Cardiac muscle cell (in vitro differentiated cells and primary cell): ENCODE measurements at regions not wholly inside any gene's neighbourhood (a gene's known extent, or its start where the extent isn't known, plus 50 kb on each side); places are given as distances from the start of the nearest gene placed in this dataset.

Experiments
- DNase-seq, 2 donors: peaks; one replicate each; pipeline versions ENCODE4 v3.0.0 to v3.0.0-alpha.2; 2010 to 2017; ENCODE audit warnings: low read depth in 1 of 2, low spot score in 1 of 2
- H3K27ac ChIP-seq: fragments of 200-600 bp; sonication (generic); 2 replicates; pipeline ENCODE4 v1.5.1; 2016
- H3K27me3 ChIP-seq: fragments of 200-600 bp; sonication (generic); 2 replicates; pipeline ENCODE4 v1.6.0; 2016; ENCODE audit warnings: control low read depth
- H3K36me3 ChIP-seq: fragments of 200-600 bp; sonication (generic); 2 replicates; pipeline ENCODE4 v1.5.1; 2016; ENCODE audit warnings: control low read depth
- H3K4me1 ChIP-seq: fragments of 200-600 bp; sonication (generic); 2 replicates; pipeline ENCODE4 v1.8.1; 2017; ENCODE audit warnings: low read depth, mild to moderate bottlenecking, mixed run types
- H3K4me3 ChIP-seq: fragments of 200-600 bp; sonication (generic); 2 replicates; pipeline ENCODE4 v1.5.1; 2016; ENCODE audit warnings: mild to moderate bottlenecking
- H3K9me3 ChIP-seq: fragments of 200-600 bp; sonication (generic); 2 replicates; pipeline ENCODE4 v1.5.1; 2017; ENCODE audit warnings: low read depth, mild to moderate bottlenecking, control low read depth
- TF ChIP-seq, protein P1 (sequence below): IDR thresholded peaks from 2 replicates; pipeline ENCODE4 v1.5.1; 2012; ENCODE audit warnings: low read depth, mild to moderate bottlenecking, low read length

DNA sequence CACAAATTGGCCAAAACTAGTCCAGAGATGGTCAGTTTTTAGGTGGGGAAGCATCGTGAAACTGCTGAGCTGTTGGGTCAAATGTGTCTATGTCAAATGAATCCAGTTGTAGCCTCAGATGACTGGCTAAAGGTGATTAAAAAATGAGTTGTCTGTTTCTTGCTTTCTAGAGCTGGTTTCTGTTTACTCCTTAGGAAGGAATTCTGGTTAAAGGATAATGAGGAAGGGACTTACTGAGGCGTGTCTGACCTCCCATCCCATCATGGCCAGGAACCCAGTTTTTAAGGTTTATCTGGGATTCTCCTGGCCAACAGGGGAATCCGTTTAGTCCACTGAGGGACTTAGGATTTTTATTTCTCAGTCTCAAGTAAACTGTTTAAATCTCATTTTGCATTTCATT lies 256.5 kb downstream of the UQCRFS1 start:
- no peak for DNase-seq
- H3K27ac ChIP-seq = no peak overlapping the region
- no peaks in the 10 kb centered on the region for H3K27me3 ChIP-seq
- no peaks in the 10 kb centered on the region for H3K9me3 ChIP-seq
- TF ChIP-seq, protein P1, sequence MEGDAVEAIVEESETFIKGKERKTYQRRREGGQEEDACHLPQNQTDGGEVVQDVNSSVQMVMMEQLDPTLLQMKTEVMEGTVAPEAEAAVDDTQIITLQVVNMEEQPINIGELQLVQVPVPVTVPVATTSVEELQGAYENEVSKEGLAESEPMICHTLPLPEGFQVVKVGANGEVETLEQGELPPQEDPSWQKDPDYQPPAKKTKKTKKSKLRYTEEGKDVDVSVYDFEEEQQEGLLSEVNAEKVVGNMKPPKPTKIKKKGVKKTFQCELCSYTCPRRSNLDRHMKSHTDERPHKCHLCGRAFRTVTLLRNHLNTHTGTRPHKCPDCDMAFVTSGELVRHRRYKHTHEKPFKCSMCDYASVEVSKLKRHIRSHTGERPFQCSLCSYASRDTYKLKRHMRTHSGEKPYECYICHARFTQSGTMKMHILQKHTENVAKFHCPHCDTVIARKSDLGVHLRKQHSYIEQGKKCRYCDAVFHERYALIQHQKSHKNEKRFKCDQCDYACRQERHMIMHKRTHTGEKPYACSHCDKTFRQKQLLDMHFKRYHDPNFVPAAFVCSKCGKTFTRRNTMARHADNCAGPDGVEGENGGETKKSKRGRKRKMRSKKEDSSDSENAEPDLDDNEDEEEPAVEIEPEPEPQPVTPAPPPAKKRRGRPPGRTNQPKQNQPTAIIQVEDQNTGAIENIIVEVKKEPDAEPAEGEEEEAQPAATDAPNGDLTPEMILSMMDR = no peak
- H3K4me1 ChIP-seq = no peaks in the 10 kb centered on the region
- no peak overlapping the region for H3K4me3 ChIP-seq
- no peaks in the 10 kb centered on the region for H3K36me3 ChIP-seq

DNA sequence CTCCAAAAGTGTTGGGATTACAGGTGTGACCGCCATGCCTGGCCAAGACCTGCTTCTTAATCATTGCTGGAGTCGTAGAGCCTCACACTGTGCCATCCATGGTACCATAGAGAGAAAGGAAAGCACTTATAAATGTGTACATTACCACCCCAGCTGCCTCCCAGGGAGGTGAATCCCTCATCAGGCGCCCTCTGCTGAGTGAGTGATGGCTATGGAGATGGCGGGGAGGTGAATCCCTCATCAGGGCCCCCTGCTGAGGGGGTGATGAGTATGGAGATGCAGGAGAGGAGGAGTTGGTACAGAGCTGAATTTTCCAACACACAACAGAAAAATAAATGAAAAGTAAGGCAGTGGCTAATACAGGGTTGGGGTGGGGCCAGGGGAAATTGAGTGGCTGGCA lies 263.4 kb downstream of the UQCRFS1 start:
- TF ChIP-seq, protein P1 = no peak
- Histone ChIP-seq H3K4me1 (no peaks in the 10 kb centered on the region), H3K27ac (no peak overlapping the region), H3K36me3 (no peaks in the 10 kb centered on the region), H3K4me3 (no peak overlapping the region), H3K9me3 (no peaks in the 10 kb centered on the region), H3K27me3 (no peaks in the 10 kb centered on the region)
- DNase-seq = no peak

DNA sequence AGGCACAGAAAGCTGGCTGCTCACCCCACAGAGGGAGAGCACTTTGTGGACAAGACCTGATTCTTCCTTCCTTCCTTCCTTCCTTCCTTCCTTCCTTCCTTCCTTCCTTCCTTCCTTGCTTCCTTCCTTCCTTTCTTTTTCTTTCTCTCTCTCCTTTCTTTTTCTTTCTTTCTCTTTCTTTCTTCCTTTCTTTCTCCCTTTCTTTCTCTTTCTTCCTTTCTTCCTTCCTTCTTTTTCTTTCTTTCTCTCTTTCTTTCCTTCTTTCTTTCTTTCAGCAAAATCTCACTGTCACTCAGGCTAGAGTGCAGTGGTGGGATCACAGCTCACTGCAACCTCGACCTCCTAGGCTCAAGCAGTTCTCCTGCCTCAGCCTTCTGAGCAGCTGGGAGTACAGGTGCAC lies 263.9 kb downstream of the UQCRFS1 start:
- no peak overlapping the region for H3K27ac ChIP-seq
- TF ChIP-seq, protein P1 = no peak
- no peak for DNase-seq
- no peak overlapping the region for H3K4me3 ChIP-seq
- H3K36me3 ChIP-seq = no peaks in the 10 kb centered on the region
- H3K9me3 ChIP-seq = no peaks in the 10 kb centered on the region
- no peaks in the 10 kb centered on the region for H3K27me3 ChIP-seq
- no peaks in the 10 kb centered on the region for H3K4me1 ChIP-seq

DNA sequence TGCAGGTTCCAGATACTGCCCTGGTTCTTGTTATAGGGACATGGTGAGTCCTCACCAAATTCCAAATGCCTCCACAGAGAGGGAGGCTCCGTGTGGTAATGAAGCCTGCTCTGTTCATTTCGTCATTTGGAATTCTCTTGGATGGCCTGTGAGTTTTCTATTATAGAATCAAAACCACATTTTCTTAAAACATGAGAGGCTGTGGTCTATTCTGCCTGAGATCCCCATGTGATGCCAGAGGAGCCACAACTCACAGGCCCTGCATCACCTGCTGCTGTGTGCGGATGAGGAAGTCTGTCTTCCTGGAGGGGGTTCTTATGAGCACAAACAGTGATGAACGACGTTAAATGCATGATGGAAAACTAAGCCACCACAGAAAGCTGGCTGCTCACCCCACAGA lies 264.4 kb downstream of the UQCRFS1 start:
- Histone ChIP-seq H3K4me3 (no peak overlapping the region), H3K27ac (no peak overlapping the region), H3K36me3 (no peaks in the 10 kb centered on the region), H3K4me1 (no peaks in the 10 kb centered on the region), H3K27me3 (no peaks in the 10 kb centered on the region), H3K9me3 (no peaks in the 10 kb centered on the region)
- TF ChIP-seq, protein P1 = no peak
- DNase-seq = no peak

DNA sequence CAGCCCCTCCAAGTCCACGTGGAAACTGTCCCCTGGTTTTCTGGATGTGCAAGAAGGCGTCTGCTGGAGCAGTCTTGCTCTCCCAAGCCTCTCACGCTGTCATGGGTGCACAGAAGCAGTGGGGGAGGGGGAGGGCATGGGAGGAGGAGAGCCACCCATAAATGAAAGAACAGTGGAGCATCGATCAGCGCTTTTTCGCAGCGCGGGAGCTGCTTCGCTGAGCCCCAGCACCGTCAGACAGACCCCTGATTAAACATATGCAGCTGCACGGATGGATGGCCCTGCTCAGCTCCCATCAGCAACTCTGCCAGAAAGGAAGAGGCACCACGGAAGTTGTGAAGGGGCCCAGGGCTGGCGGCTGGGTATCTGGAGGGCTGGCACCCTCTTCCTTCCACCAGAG lies 264.9 kb downstream of the UQCRFS1 start:
- no peak for DNase-seq
- H3K27me3 ChIP-seq = no peaks in the 10 kb centered on the region
- H3K9me3 ChIP-seq = no peaks in the 10 kb centered on the region
- no peak overlapping the region for H3K27ac ChIP-seq
- TF ChIP-seq, protein P1 = no peak
- no peaks in the 10 kb centered on the region for H3K36me3 ChIP-seq
- H3K4me3 ChIP-seq = no peak overlapping the region
- H3K4me1 ChIP-seq = no peaks in the 10 kb centered on the region

DNA sequence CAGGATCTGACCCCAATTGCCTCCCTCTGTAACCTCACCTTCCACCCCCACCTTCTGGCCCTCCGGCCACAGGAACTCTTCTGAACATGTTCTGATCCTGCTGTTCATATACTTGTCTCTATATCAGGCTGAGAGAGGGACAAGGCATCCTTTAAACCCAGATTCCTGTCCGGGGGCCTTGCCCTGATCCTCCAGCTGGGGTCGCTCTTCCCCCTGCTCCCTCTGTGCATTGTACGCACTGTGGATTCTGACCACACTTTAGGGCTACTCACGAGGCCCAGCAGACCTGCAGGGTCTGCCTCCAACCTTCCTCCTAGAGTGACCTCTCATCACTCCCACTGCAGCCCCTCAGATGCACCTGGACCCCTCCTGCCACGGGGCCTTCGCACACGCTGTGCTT lies 269.3 kb downstream of the UQCRFS1 start:
- Histone ChIP-seq H3K27ac (no peak overlapping the region), H3K9me3 (no peaks in the 10 kb centered on the region)
- no peak for DNase-seq

More for the DNA sequence above, 269.3 kb downstream of the UQCRFS1 start:
- no peak overlapping the region for H3K4me3 ChIP-seq
- H3K27me3 ChIP-seq = no peaks in the 10 kb centered on the region
- no peaks in the 10 kb centered on the region for H3K4me1 ChIP-seq
- no peaks in the 10 kb centered on the region for H3K36me3 ChIP-seq
- TF ChIP-seq, protein P1 = no peak
